Transverse colon (tissue), 4 donors: ENCODE measurements at regions not wholly inside any gene's neighbourhood (a gene's known extent, or its start where the extent isn't known, plus 50 kb on each side); places are given as distances from the start of the nearest gene placed in this dataset.

Experiments used
- DNase-seq: peaks from one replicate; pipeline ENCODE4 v3.0.0-alpha.2; 2019
- H3K27ac ChIP-seq, 4 donors: fragments of 200-600 bp; sonication (generic); 2 replicates each; pipeline ENCODE4 v1.5.1; 2016 to 2018; ENCODE audit warnings: inconsistent platforms in 4 of 4
- H3K27me3 ChIP-seq: fragments of 200-600 bp; sonication (generic); 2 replicates; pipeline ENCODE4 v1.5.1; 2017; ENCODE audit warnings: inconsistent platforms
- H3K36me3 ChIP-seq, 4 donors: fragments of 200-600 bp; sonication (generic); 2 replicates each; pipeline ENCODE4 v1.5.1; 2017 to 2019; ENCODE audit warnings: inconsistent platforms in 4 of 4
- H3K4me1 ChIP-seq, 4 donors: fragments of 200-600 bp; sonication (generic); 2 replicates each; pipeline ENCODE4 v1.5.1; 2017 to 2020; ENCODE audit warnings: inconsistent platforms in 4 of 4
- H3K4me3 ChIP-seq, 4 donors: fragments of 200-600 bp; sonication (generic); 1 replicate in 1 of 4; 2 replicates in 3 of 4; pipeline versions ENCODE4 v1.5.1 to v1.6.1; 2017 to 2019; ENCODE audit warnings: inconsistent platforms in 4 of 4
- H3K9me3 ChIP-seq, 2 donors: fragments of 200-600 bp; sonication (generic); 2 replicates each; pipeline ENCODE4 v1.5.1; 2017 to 2019; ENCODE audit warnings: inconsistent platforms in 2 of 2
- EP300 ChIP-seq: sonication (generic); formaldehyde crosslinking; IDR thresholded peaks from one replicate; pipeline ENCODE4 v1.6.1; 2017; ENCODE audit warnings: antibody characterized with exemption, low read depth
- POLR2A ChIP-seq: fragments of 450-650 bp; IDR thresholded peaks from one replicate; pipeline ENCODE4 v1.6.1; 2016; ENCODE audit warnings: antibody characterized with exemption, mild to moderate bottlenecking, moderate library complexity
- POLR2AphosphoS5 ChIP-seq, 3 donors: sonication (generic); formaldehyde crosslinking; IDR thresholded peaks; one replicate each; pipeline ENCODE4 v1.6.1; 2016; ENCODE audit warnings: antibody characterized with exemption in 3 of 3
- WGBS, 2 donors: methylation state at CpG; one replicate each; pipeline ENCODE4 v1.1.5; 2018; ENCODE audit warnings: low coverage in 1 of 2; 5-methylcytosine and 5-hydroxymethylcytosine counted together
- in situ Hi-C, 4 donors: fragments of 200-750 bp; cut with MboI; loops; one replicate each; pipeline versions ENCODE4 v1.15.0 to v1.15.1; 2017; ENCODE audit warnings: low sequenced_read_pairs in 3 of 4, low pct_ligation_motif_present in 1 of 4, low pct_unique_long_range_greater_than_20kb in 1 of 4
- intact Hi-C: fragments of 100-400 bp; cut with DNase I; formaldehyde crosslinking; loops from one replicate; pipeline ENCODE4 v1.15.1; 2023; ENCODE audit warnings: low total_unique reads
- TF ChIP-seq, protein P1 (sequence below), 5 experiments: fragments of 200-600 bp in 3 of 5; fragments of 450-650 bp in 2 of 5; sonication (generic) in 3 of 5; IDR thresholded peaks; 1 replicate in 2 of 5; 2 replicates in 3 of 5; pipeline ENCODE4 v1.5.1; 2016 to 2017; ENCODE audit warnings: antibody characterized with exemption in 5 of 5, inconsistent platforms in 3 of 5, mild to moderate bottlenecking in 2 of 5, moderate library complexity in 1 of 5

DNA sequence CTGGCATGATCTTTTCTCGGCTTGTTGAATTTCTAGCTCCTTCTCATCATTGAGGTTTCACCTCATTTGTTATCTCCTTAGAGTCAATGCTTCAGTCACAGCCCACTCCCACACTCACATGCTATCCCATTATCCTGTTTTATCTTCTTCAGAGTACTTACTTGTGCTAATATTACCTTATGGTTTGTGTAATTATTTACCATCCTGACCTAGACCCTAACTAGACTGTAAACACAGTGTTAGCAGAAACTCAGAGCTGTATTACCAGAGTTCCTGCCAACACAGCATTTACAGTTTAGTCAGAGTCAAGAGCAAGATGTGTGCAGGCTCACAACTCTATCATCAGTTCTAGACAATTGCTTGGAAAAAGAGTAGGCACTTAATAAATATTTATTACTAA lies 144.7 kb downstream of the OTOL1 start:
- H3K27me3 ChIP-seq, result no peaks in the 10 kb centered on the region
- in situ Hi-C loops (no loop called here), intact Hi-C loops (no loop called here)
- H3K9me3 ChIP-seq, result no peaks in the 10 kb centered on the region
- DNase-seq, result no peak
- H3K27ac ChIP-seq, result no peak overlapping the region
- TF ChIP-seq POLR2A (no peak), EP300 (no peak), POLR2AphosphoS5 (IDR thresholded peaks at IDR 0.05) (no peak)
- TF ChIP-seq, protein P1, sequence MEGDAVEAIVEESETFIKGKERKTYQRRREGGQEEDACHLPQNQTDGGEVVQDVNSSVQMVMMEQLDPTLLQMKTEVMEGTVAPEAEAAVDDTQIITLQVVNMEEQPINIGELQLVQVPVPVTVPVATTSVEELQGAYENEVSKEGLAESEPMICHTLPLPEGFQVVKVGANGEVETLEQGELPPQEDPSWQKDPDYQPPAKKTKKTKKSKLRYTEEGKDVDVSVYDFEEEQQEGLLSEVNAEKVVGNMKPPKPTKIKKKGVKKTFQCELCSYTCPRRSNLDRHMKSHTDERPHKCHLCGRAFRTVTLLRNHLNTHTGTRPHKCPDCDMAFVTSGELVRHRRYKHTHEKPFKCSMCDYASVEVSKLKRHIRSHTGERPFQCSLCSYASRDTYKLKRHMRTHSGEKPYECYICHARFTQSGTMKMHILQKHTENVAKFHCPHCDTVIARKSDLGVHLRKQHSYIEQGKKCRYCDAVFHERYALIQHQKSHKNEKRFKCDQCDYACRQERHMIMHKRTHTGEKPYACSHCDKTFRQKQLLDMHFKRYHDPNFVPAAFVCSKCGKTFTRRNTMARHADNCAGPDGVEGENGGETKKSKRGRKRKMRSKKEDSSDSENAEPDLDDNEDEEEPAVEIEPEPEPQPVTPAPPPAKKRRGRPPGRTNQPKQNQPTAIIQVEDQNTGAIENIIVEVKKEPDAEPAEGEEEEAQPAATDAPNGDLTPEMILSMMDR (IDR thresholded peaks at IDR 0.05), result no peak
- no peaks in the 10 kb centered on the region for H3K36me3 ChIP-seq
- no peaks in the 10 kb centered on the region for H3K4me1 ChIP-seq
- H3K4me3 ChIP-seq, result no peak overlapping the region
- WGBS, 2 donors, result 58 to 71% methylated on average over 1 of the region's 1 CpG

GRCh38 chr3:161644891-161645635 lies 148.5 kb downstream of the OTOL1 start:
- H3K27ac ChIP-seq, result no peak overlapping the region
- no peaks in the 10 kb centered on the region for H3K9me3 ChIP-seq
- H3K27me3 ChIP-seq, result no peaks in the 10 kb centered on the region
- no peaks in the 10 kb centered on the region for H3K36me3 ChIP-seq
- no peak overlapping the region for H3K4me3 ChIP-seq
- TF ChIP-seq, protein P1 (IDR thresholded peaks at IDR 0.05), result no peak
- TF ChIP-seq POLR2AphosphoS5 (IDR thresholded peaks at IDR 0.05), result no peak
- TF ChIP-seq EP300, result no peak
- DNase-seq, result no peak
- WGBS, 2 donors, result 54 to 56% methylated on average over 5 to 6 of the region's 6 CpGs
- no peaks in the 10 kb centered on the region for H3K4me1 ChIP-seq
- intact Hi-C loops (no loop called here), in situ Hi-C loops (no loop called here)

DNA sequence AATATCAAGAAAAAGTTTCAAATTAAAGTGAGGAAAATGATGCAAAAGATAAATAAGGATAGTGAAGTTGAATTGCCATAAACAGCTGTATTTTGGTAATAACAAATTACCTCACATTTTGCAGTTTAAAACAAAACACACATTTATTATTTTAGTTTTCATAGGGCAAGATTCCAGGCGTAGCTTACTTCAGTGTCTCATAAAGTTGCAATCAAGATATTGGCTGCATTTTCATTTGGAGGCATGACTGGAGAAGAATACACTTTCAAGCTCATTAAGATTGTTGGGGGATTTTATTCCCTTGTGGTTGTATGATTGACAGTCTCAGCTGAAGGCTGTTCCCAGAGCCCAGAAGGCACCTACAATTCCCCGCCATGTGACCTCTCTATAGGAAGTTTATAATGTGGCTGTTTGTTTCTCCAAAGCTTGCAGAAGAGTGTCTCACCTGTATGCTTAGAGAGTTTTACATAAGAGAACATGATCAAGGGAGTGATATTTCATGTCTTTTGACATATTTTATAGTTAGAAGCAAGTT lies 151.4 kb downstream of the OTOL1 start:
- H3K27ac ChIP-seq, result no peak overlapping the region
- H3K4me1 ChIP-seq, result no peaks in the 10 kb centered on the region
- in situ Hi-C loops (no loop called here), intact Hi-C loops (no loop called here)
- WGBS, 2 donors, result 78% methylated on average over 2 of the region's 2 CpGs; no CpG with 5 or more reads in 1 of the 2 donors
- DNase-seq, result no peak
- H3K4me3 ChIP-seq, result no peak overlapping the region
- TF ChIP-seq, protein P1 (IDR thresholded peaks at IDR 0.05), result no peak
- TF ChIP-seq POLR2AphosphoS5 (IDR thresholded peaks at IDR 0.05) (no peak), POLR2A (no peak), EP300 (no peak)
- no peaks in the 10 kb centered on the region for H3K27me3 ChIP-seq
- no peaks in the 10 kb centered on the region for H3K9me3 ChIP-seq
- no peaks in the 10 kb centered on the region for H3K36me3 ChIP-seq

DNA sequence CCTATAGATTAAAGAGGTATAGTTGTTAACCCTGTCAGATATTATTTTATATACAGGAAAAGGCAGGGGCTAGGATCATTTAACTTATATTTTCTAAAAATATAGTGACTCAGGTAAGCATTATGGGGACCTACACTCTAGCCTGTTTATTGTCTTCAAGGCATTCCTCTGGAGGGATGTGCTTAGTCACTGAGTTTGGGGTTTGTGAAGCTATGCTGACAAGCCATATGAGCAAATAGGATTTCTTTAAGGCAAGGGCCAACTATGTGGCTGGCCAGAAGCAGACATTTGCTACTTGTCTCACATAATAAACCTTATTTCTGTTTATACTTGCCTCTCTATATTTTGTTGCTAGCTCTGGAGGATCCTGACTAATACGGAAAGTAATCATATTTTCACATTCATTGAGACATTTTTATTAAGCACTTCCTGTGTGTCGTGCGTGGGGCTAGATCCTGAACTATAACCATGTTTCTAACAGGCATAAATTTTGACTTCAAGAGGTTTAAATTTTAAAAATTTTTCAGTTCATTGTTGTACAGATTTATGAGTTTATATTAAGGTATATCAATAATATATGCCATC lies 153.4 kb downstream of the OTOL1 start:
- no peak overlapping the region for H3K27ac ChIP-seq
- no peaks in the 10 kb centered on the region for H3K36me3 ChIP-seq
- no peaks in the 10 kb centered on the region for H3K9me3 ChIP-seq
- no peak for TF ChIP-seq POLR2A
- no peak for TF ChIP-seq POLR2AphosphoS5 (IDR thresholded peaks at IDR 0.05)
- TF ChIP-seq EP300, result no peak
- TF ChIP-seq, protein P1 (IDR thresholded peaks at IDR 0.05), result no peak
- DNase-seq, result no peak
- no peaks in the 10 kb centered on the region for H3K4me1 ChIP-seq
- intact Hi-C loops, result no loop called here
- in situ Hi-C loops, result no loop called here
- 51 to 52% methylated on average over 3 of the region's 3 CpGs for WGBS, 2 donors
- no peak overlapping the region for H3K4me3 ChIP-seq
- no peaks in the 10 kb centered on the region for H3K27me3 ChIP-seq
